ENCODE measurements at regions not wholly inside any gene's neighbourhood (a gene's known extent, or its start where the extent isn't known, plus 50 kb on each side); places are given as distances from the start of the nearest gene placed in this dataset. TPM values are rescaled to one million over a fixed set of nuclear protein-coding genes. Genes with fewer than 3 reads are reported as not detected.

DNA sequence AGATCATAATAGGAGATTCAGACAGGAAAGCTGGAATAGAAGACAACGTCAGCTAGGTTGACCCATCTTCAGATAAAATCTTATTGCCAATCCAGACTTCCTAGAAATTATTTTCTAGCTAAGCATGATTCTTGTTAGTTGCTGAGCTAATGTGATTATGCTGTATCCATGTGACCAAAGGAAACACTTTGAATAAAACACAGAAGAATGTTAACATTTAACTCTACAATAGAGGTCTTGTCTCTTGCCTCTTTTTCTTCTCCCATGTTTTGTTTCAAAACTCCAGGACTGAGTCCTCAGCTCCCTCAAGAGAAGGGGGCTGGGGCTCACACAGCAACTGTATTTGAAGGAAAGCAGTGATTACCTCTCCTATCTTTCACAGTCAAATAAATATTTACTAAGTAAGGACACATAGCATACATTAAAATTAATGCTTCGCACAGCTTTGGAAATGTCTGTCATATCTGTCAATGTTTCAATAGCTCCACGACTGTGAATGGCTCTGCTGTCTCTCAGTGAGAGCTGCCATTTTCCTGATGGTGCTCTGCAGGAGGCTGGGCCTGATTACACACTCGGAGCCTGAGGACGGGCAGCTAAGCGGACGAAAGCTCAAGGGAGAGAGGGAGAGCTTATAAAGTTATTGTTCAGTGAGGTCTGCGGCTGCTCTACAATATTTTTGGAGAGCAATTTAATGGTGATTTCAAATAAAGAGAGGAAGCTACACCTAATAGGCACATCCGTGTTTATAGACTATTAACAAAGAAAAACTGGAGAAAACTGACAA lies 64.8 kb upstream of the ZNF462 start:
- Mint-ChIP-seq H3K9me3 (peaks cover 0 to 13% (median 2%) of the 10 kb centered on the region in 11 donors), H3K36me3 (no peaks in the 10 kb centered on the region), H3K4me1 (no peaks in the 10 kb centered on the region), H3K4me3 (no peak overlapping the region), H3K27me3 (no peaks in the 10 kb centered on the region), H3K27ac (no peak overlapping the region)
- Histone ChIP-seq H3K27me3 (ENCODE audit: control insufficient read depth in 2 of 2, insufficient read depth in 2 of 2, low read length in 2 of 2) (no peaks in the 10 kb centered on the region), H3K4me1 (ENCODE audit: control insufficient read depth in 2 of 2, insufficient read depth in 2 of 2, low read length in 2 of 2) (no peaks in the 10 kb centered on the region), H3K36me3 (ENCODE audit: control insufficient read depth in 2 of 3, insufficient read depth in 3 of 3, low read length in 3 of 3) (no peaks in the 10 kb centered on the region), H3K4me3 (ENCODE audit: low read length) (no peak overlapping the region), H3K9me3 (ENCODE audit: control insufficient read depth in 2 of 3, low read length in 3 of 3) (no peaks in the 10 kb centered on the region), H3K27ac (ENCODE audit: low read depth, low read length) (no peak overlapping the region)
- POLR2A ChIA-PET = no interaction called here
- ATAC-seq (no peak), DNase-seq (no peak)
- intact Hi-C loops (cut with micrococcal nuclease) = no loop called here
- CTCF ChIA-PET = no interaction called here

DNA sequence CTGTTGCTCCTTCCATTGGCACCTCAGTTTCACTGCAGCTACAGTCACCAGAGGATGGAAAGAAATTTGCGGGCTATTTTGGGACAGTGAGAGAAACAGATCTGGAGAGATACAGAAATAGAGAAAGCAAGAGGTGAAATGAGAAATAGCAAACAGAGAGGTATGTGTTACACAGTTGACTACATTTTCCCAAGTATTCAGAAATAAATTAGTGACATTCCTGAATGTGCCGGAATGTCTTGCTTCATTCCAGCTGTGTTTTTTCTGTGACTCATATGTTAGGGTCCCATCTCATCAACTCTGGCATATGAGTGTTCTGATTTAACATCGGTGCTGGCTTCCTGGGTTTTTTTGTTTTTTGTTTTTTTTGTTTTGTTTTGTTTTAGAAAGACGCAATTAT lies 63.8 kb upstream of the ZNF462 start:
- DNase-seq = no peak
- H3K4me3 ChIP-seq (ENCODE audit: low read length) = no peak overlapping the region
- H3K27ac ChIP-seq (ENCODE audit: low read depth, low read length) = no peak overlapping the region
- ATAC-seq = no peak
- ChIA-PET POLR2A (no interaction called here), CTCF (no interaction called here)
- Mint-ChIP-seq H3K9me3 (peaks cover 0 to 13% (median 2%) of the 10 kb centered on the region in 11 donors), H3K36me3 (no peaks in the 10 kb centered on the region), H3K4me1 (no peaks in the 10 kb centered on the region), H3K4me3 (no peak overlapping the region), H3K27me3 (no peaks in the 10 kb centered on the region), H3K27ac (no peak overlapping the region)
- intact Hi-C loops (cut with micrococcal nuclease) = no loop called here
- H3K9me3 ChIP-seq (ENCODE audit: control insufficient read depth in 2 of 3, low read length in 3 of 3) = no peaks in the 10 kb centered on the region
- H3K27me3 ChIP-seq (ENCODE audit: control insufficient read depth in 2 of 2, insufficient read depth in 2 of 2, low read length in 2 of 2) = no peaks in the 10 kb centered on the region
- H3K4me1 ChIP-seq (ENCODE audit: control insufficient read depth in 2 of 2, insufficient read depth in 2 of 2, low read length in 2 of 2) = no peaks in the 10 kb centered on the region
- no peaks in the 10 kb centered on the region for H3K36me3 ChIP-seq (ENCODE audit: control insufficient read depth in 2 of 3, insufficient read depth in 3 of 3, low read length in 3 of 3)

DNA sequence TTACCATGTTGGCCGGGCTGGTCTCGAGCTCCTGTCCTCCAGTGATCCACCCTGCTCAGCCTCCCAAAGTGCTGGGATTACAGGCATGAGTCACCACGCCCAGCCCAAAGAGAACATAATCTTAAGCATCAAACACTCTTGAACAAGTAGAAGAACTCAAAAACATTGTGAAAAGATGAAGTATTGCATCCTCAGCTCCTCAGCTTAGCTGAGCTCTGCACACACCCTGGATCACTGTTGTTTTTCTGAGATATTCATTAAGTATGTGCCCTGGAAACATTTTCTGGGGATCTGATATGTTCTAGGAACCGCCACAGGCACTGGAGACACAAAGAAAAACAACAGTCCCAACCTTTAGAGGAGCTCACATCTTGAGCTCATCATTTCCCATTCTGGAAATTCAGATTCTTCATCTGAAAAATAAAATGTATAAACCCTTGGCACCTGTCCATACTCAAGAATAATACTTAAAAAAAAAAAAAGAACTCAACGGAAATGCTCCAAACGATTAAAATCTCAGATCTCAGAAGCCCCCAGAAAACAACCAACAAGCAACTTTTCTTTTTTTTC lies 62.2 kb upstream of the ZNF462 start:
- H3K36me3 Mint-ChIP-seq = no peaks in the 10 kb centered on the region
- no peaks in the 10 kb centered on the region for H3K4me1 ChIP-seq (ENCODE audit: control insufficient read depth in 2 of 2, insufficient read depth in 2 of 2, low read length in 2 of 2)
- no peak for ATAC-seq
- no peaks in the 10 kb centered on the region for H3K36me3 ChIP-seq (ENCODE audit: control insufficient read depth in 2 of 3, insufficient read depth in 3 of 3, low read length in 3 of 3)
- no peaks in the 10 kb centered on the region for H3K4me1 Mint-ChIP-seq
- no peak overlapping the region for H3K4me3 ChIP-seq (ENCODE audit: low read length)
- H3K9me3 Mint-ChIP-seq = peaks cover 0 to 11% (median 4%) of the 10 kb centered on the region in 11 donors
- no peak overlapping the region for H3K27ac ChIP-seq (ENCODE audit: low read depth, low read length)
- H3K27me3 Mint-ChIP-seq = peaks cover 0 to 4% (median 0%) of the 10 kb centered on the region in 5 donors
- ChIA-PET POLR2A (no interaction called here), CTCF (no interaction called here)
- H3K9me3 ChIP-seq (ENCODE audit: control insufficient read depth in 2 of 3, low read length in 3 of 3) = no peaks in the 10 kb centered on the region
- DNase-seq = no peak
- no peaks in the 10 kb centered on the region for H3K27me3 ChIP-seq (ENCODE audit: control insufficient read depth in 2 of 2, insufficient read depth in 2 of 2, low read length in 2 of 2)
- no peak overlapping the region for H3K27ac Mint-ChIP-seq
- intact Hi-C loops (cut with micrococcal nuclease) = no loop called here
- H3K4me3 Mint-ChIP-seq = no peak overlapping the region

DNA sequence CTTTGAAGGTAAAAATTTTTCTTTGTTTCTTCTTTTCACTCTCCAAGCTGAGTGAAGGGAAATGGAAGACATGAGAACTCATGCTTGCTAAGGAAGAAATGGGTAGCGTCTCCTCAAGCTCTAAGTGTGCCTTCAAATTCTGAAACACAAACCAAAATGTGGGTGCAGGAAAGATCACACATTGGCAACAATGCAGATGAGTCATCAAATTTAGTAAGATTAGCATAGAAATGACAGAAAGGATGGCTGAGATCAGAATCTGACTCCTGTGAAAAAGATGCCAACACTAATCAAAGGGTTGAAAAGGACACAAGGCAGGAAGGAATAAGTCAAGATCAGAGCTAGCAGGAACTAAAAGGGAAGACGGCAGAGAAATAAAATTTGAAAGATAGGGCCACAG lies 61.1 kb upstream of the ZNF462 start:
- no peak overlapping the region for H3K27ac Mint-ChIP-seq
- no peaks in the 10 kb centered on the region for H3K4me1 Mint-ChIP-seq
- H3K36me3 Mint-ChIP-seq = no peaks in the 10 kb centered on the region
- H3K36me3 ChIP-seq (ENCODE audit: control insufficient read depth in 2 of 3, insufficient read depth in 3 of 3, low read length in 3 of 3) = no peaks in the 10 kb centered on the region
- H3K4me3 Mint-ChIP-seq = no peak overlapping the region
- H3K27me3 ChIP-seq (ENCODE audit: control insufficient read depth in 2 of 2, insufficient read depth in 2 of 2, low read length in 2 of 2) = no peaks in the 10 kb centered on the region
- H3K4me1 ChIP-seq (ENCODE audit: control insufficient read depth in 2 of 2, insufficient read depth in 2 of 2, low read length in 2 of 2) = no peaks in the 10 kb centered on the region
- no peak overlapping the region for H3K4me3 ChIP-seq (ENCODE audit: low read length)
- H3K9me3 ChIP-seq (ENCODE audit: control insufficient read depth in 2 of 3, low read length in 3 of 3) = no peaks in the 10 kb centered on the region
- CTCF ChIA-PET = no interaction called here
- POLR2A ChIA-PET = no interaction called here
- DNase-seq (no peak), ATAC-seq (no peak)
- H3K27me3 Mint-ChIP-seq = peaks cover 0 to 4% (median 0%) of the 10 kb centered on the region in 5 donors
- H3K27ac ChIP-seq (ENCODE audit: low read depth, low read length) = no peak overlapping the region
- H3K9me3 Mint-ChIP-seq = peaks cover 0 to 13% (median 4%) of the 10 kb centered on the region in 11 donors
- intact Hi-C loops (cut with micrococcal nuclease) = no loop called here

Small RNAs in the stretch of these regions (microRNA-seq; reads per million reads assigned to microRNA genes)
- gene MIR8081 (ENCODE audit: borderline microRNAs expressed) = not detected

Measured in naive thymus-derived CD4-positive, alpha-beta T cell (primary cell).